A204.1 (cell line): ENCODE measurements at regions not wholly inside any gene's neighbourhood (a gene's known extent, or its start where the extent isn't known, plus 50 kb on each side); places are given as distances from the start of the nearest gene placed in this dataset.
"Not testable (repeated sequence)": the region's sequence is repeated elsewhere in the genome, so short reads cannot be mapped to it uniquely, and the experiment has no call there.

Experiments
- FAIRE-seq: peaks from 2 replicates; lab custom pipeline; 2012; peaks lifted over from hg19 to GRCh38; lab: Jason Lieb, UNC

GRCh38 chr2:8486141-8486540 is 195.7 kb upstream of the ID2 start:
- no peak for FAIRE-seq

DNA sequence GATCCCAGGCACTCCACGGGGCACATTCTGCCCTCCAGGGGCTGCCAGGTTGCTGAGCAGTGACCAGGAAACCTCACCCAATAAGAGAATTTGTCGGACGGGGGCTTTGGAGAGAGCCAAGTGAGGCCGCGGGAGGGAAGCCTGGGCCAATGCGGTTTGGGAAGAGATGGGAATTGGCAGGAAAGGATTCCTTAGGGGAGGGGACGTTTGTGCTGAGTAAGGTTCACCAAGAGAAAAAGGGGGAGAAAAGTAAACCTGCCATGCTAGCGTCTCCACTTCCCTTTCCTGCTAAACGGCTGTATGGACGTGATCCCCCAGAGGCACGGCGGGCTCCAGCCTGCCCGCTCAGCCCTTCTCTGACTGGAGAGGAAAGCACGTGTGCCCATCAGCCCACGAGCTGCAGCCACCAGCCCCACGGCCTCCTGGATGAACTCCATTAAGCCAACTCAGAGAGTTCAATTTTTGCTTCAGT is 194.4 kb upstream of the ID2 start:
- FAIRE-seq, result no peak

GRCh38 chr2:8488001-8488738 is 193.7 kb upstream of the ID2 start:
- no peak for FAIRE-seq

GRCh38 chr2:8489221-8489620 is 192.6 kb upstream of the ID2 start:
- no peak for FAIRE-seq

- no peak for FAIRE-seq
Measured at GRCh38 chr2:8489751-8490150, 192.1 kb upstream of the ID2 start.

DNA sequence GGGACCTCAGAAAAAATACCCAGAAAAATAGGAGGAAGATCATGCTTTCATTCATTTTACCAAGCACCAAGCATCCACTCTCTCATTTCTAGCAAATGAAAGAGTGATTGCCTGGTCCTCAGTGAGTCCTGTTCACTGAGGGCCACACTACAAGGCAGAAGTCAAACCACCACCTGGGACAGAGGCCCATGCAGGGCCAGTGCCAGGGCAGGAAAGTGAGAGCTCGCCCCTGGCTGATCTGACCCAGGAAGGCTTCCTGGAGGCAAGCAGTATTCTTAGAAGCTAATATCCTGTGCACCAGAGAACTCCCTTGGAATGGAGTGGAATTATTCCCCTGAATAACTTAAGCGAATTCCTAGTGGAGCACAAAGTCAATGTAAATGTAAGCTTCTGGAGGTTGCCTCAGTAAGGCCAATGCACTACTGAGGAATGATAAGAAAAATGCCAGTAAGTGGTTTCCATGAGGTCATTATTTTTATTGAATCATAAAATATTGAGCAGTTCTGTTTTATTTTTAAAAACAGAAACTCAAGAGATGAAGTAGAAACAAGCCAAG is 191.6 kb upstream of the ID2 start:
- FAIRE-seq, result no peak

GRCh38 chr2:8491296-8492027 is 190.4 kb upstream of the ID2 start:
- no peak for FAIRE-seq

DNA sequence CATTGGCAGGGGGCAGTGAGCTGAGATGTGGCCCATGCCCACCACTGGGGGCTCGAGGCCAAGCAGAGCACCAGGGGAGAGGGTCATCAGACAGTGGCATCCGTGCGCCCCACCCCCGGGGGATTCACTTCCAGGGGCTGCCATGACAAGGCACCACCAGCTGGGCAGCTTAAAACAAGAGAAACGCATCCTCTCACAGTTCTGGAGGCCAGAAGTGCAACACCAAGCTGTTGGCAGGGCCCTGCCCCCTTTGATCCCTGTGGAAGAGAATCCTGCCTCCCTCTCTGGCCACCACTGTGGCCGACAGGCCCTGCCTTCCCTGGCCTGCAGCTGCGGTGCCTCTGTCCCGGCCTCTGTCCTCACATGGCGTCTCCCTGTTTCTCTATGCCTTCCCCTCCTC is 187.7 kb upstream of the ID2 start:
- FAIRE-seq, result no peak

GRCh38 chr2:8494589-8494988 is 187.3 kb upstream of the ID2 start:
- FAIRE-seq, result no peak

GRCh38 chr2:8495189-8495989 is 186.5 kb upstream of the ID2 start:
- FAIRE-seq, result no peak

DNA sequence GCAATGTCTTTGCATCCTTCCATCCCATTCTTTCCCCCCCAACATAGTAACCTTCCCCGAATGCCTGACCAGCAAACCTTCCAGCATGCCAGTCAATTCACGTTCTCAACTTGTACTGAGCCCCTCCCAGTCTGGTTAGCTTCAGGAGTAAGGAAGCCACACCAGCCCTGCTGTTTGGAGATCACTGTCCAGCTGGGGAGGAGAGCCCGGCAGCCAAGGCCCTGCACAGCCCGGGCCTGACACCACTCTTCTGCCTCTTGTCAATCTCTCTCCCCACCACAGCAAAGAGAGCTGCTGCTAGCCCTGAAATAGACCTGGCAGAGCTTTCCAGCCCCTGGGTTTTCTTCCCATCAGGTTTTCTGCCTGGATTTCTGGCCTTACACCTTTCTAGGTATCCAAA is 185.8 kb upstream of the ID2 start:
- no peak for FAIRE-seq

DNA sequence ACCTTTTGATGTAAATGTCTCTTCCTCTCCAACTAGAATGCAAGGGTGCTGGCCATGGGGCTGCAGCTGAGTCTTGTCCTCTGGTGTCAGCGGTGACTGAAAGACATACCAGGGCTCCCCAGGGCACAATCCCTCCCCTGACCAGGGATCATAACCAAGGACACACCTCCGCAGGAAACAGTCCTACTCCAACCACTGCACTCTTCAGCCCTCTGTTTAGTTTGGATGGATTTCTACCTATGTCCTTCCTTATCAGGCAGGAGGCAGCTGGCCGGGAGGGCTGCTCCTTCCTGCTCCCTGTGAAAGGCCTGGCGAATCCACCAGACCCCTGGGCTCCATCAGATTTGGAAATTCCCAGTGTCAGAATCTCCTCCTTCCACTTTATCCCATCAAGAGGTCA is 185.2 kb upstream of the ID2 start:
- no peak for FAIRE-seq

- no peak for FAIRE-seq
Measured at GRCh38 chr2:8498994-8499393, 182.9 kb upstream of the ID2 start.

GRCh38 chr2:8500124-8501054 is 181.5 kb upstream of the ID2 start:
- no peak for FAIRE-seq

- FAIRE-seq, result no peak
Measured at GRCh38 chr2:8501061-8501720, 180.7 kb upstream of the ID2 start.

DNA sequence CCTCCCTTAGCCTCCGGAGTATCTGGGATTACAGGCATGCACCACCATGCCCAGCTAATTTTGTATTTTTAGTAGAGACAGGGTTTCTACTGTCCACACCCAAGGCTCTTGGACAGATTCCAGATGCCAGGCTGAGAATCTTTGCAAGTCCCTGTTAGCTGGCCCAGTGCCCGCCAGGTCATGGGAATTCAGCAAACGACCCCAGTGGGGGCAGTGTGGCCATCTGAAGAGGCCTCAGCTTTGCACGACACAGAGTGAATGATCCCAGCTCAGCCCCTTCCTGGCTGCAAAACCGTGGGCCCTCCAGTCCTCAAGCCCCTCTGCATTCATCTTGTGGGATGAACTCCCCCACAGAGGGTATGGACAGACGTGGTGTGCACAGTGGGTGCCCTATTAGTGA is 179.5 kb upstream of the ID2 start:
- FAIRE-seq, result no peak

DNA sequence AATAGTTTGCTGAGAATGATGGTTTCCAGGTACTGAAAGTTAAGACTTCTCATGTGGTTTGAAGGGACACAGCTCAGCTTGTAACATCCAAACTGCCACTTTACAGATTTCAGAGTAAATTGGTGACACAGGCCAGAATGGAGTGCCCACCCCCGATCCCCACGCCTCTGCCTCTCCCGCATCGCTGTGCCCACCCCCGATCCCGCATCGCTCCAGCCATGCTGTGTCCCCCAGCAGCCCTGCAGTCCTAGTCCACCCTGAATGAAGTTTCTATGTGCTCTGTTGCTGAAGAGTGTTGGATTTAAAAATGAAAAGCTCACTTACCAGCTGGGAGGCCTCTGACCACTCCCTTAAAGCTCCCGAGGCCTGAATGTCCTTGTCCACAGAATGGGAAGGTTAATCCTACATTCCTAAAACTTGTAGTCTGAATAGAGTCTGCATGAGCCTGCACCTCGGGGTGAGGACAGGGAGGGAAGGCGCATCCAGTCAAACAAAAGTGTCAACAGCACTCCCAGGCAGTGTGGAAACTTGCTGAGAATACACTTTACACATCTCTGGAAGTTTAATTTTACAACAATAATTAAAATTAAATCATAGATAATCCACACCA is 176.4 kb upstream of the ID2 start:
- FAIRE-seq, result no peak

DNA sequence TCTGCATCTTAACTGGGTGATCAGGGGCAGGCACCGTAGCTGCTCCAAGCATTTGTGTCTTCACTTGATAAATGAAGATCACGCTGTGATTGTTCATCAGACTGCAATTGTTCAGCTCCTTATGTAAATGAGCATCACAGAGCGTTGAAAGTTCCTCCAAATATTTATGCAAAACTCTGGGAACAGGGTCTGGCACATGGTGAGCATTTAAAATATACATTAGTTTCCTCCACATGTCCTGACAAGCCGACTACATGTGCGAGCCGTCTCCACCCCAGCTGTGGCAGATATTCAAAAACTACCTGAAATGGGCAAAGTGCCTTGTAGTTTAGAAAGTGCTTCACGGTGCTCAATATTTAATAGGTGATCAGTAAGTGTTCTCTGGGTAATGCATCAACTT is 175.1 kb upstream of the ID2 start:
- no peak for FAIRE-seq

DNA sequence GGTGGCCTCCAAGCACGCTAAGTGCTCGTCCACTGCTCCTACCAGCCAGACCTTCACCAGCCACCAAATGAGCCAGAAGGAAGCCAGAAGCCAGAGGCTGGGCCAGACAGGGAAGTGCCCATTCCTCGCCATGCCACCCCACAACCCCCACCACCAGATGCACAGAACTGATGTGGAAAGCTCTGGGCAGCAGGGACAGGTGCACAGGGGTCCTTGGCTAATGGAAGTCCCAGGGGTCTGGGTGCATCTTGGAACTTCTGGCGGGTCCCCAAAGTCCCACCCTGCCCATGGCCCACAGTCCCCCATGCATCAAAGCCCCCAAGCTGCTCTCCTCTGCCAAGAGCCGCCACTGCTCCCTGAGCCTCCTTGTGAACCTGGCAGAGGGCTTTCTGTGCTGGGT is 173.1 kb upstream of the ID2 start:
- no peak for FAIRE-seq

GRCh38 chr2:8509621-8510020 is 172.2 kb upstream of the ID2 start:
- no peak for FAIRE-seq

DNA sequence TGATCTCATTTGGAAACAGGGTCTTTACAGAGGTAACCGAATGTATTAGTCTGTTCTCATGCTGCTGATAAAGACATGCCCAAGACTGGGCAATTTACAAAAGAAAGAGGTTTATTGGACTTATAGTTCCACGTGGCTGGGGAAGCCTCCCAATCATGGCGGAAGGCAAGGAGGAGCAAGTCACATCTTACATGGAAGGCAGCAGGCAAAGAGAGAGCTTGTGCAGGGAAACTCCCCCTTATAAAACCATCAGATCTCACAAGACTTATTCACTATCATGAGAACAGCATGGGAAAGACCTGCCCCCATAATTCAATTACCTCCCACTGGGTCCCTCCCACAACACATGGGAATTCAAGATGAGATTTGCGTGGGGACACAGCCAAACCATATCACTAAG is 171.8 kb upstream of the ID2 start:
- FAIRE-seq, result not testable (repeated sequence)
